NCI-H2107 treated with DMSO at 0.1 percent for 48 hours (cell line): ENCODE measurements at regions not wholly inside any gene's neighbourhood (a gene's known extent, or its start where the extent isn't known, plus 50 kb on each side); places are given as distances from the start of the nearest gene placed in this dataset.
"Not testable (repeated sequence)": the region's sequence is repeated elsewhere in the genome, so short reads cannot be mapped to it uniquely, and the experiment has no call there.

Source experiments
- DNase-seq: peaks from one replicate; lab custom pipeline; 2025; ENCODE audit not compliant: unreplicated experiment; lab: John Stamatoyannopoulos, UW

DNA sequence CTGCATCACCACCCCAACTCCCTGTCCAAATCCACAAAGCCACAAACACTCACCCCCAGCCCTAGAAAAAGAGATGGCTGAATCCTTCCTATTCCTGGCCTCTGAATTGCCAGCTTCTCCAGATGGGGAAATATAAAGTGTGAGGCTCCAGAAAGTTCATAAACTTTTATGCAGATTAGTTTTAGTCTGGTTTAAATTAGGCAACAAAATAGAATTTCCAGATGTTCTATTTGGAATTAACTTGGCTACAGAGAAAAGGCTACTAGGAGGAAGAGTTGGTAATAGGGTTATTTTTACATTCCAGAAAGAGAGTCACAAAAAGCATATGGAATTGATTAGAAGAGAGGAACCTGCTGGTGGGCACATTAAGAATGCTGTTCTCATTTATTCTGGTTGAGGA lies 56.0 kb downstream of the EN1 start:
- no peak for DNase-seq

DNA sequence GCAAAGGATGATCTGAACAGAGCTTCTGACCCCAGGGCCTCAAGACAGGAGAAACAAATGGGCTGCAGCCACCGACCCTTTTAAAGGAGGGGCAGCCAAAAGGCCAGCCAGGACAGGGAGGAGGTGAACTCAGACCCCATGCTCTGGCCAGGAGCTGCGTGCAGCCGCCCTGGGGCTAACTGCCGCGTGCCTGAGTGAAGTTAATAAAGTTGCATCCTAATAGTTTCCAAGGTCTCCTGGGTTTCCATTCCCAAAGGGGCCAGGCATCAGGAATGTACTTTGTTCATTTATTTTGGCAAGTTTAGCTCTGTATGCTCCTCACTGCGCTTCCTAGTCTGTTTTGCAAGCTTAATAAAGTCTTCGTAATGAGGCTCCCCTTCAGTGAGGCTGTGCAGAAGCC lies 60.7 kb downstream of the EN1 start:
- DNase-seq = no peak

GRCh38 chr2:118784860-118785259 lies 62.6 kb downstream of the EN1 start:
- no peak for DNase-seq

GRCh38 chr2:118779362-118779761 lies 68.1 kb downstream of the EN1 start:
- DNase-seq = no peak

DNA sequence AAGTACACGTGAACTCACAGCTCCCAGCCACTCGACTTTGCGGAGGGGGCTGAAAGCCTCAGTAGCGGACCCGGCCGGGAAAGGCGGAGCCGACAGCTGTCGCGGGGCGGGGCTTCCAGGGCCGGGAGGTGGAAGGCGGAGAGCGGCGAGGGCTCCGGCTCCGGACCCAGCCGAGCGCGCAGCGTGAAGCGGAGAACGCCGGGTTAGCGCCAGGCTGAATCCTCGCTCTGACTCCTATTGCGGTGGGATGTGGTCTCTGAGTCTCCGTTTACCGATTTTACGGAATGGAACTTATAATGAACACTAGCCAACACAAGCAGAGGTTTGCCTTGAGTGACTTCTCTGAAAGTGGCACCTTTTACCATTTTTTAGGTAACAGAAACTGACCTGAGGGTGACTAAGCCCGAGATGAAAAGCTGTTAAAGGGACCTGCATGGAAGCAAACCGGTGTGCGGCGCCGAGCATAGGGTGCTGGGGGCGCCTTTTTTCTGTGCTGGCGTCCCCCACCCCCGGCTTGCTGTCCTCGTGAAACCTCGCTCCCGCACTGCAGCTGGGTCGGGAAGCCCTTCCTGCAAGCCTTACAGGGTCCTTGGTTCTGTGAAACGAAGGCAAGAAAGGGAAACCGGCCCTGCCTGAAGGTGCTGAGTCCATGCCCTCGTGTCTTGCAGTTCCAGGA lies 72.9 kb downstream of the EN1 start:
- no peak for DNase-seq

DNA sequence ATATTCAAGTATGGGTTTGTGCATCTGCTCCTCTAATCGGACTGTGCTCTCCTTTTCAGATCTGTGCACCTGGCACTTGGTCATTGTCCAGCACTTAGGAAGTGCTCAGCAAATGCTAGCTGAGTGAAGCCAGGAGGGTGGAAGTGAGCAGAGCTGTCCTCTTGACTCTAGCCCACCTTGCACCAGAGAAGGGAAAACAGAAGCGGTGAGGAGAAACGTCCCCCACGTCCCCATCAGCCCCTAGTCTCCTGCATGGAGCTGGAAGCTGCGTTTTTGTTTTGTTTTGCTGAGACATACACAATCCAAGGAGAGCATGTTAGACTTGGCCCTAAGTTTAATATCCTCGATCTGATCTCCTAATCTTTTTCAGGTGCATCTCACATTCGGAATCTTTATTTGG lies 73.6 kb downstream of the EN1 start:
- DNase-seq = no peak

DNA sequence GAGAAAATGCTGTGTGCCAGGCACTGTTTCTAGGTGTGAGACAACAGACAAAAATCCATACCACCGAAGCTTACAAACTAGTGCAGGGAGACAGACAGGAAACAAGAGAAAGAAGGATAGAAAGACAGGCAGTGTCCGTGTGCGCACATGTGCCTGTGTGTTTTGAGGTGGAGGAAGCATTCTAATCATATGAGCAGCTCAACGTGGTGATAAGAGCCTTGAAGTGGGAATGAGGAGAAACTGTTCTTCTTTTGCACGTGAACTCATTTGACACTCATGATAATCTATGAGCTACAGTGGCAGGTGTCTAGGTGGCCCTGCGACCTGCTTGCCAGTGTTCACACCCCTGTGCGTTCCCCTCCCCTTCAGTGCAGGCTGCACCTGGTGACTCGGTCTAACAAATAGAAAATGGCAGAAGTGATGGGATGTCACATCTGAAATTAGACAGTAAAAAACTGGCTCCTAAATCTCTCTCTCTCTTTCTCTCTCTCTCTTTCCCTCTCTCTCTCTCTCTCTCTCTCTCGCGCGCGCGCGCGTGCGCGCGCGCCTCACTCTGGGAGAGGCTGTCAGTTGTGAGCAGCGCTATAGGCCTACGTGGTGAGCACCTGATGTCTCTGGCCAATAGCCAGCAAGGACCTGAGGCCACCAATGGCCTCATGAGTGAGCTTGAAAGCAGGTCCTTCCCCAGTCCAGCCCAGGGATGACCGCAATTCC lies 74.8 kb downstream of the EN1 start:
- DNase-seq = no peak

GRCh38 chr2:118769707-118770400 lies 77.6 kb downstream of the EN1 start:
- DNase-seq = no peak

DNA sequence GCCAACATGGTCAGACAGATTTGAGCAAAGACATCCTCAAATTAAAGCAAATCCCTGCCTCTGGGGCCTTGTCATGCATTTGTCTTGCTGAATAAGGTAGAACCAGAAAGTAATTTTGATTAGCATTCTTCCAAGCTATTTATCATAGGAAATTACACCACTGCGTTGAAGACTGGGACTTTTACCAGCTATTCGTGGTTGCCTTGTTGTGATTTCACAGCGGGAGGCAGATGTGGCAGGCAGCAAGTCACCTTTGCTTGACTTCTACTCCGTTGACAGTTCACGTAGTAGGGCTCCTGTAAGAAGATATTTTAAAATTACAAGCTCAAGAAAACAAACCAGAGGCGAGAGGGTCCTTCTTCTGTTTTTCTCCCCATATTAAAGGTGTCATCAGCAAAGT lies 80.6 kb downstream of the EN1 start:
- no peak for DNase-seq

- no peak for DNase-seq
Observed at GRCh38 chr2:118764855-118765254, 82.6 kb downstream of the EN1 start.

GRCh38 chr2:118763797-118764196 lies 83.7 kb downstream of the EN1 start:
- no peak for DNase-seq

GRCh38 chr2:118762290-118762689 lies 85.2 kb downstream of the EN1 start:
- DNase-seq = no peak

GRCh38 chr2:118761771-118762170 lies 85.7 kb downstream of the EN1 start:
- DNase-seq = no peak

DNA sequence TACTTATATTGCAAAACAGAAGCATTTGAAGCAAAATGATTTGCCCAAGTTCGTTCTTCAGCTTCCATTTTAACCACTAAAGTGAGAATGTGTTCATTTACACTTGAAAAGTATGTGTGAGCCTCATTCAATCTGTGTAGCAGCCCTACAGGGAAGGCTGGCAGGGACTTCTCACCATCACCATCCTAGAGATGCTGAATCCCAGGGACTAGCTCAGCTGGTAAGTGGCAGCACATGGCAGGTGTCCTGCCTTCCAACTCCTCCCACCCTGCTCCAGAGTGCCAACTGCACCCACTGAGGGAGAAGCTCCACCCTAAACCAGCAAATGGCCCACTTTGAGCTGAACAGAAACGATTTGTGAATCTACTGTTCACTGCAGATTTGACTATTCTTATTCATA lies 91.5 kb downstream of the EN1 start:
- no peak for DNase-seq

- no peak for DNase-seq
Observed at GRCh38 chr2:118755384-118755783, 92.1 kb downstream of the EN1 start.

GRCh38 chr2:118752762-118753429 lies 94.6 kb downstream of the EN1 start:
- no peak for DNase-seq

- no peak for DNase-seq
Observed at GRCh38 chr2:118750959-118751565, 96.4 kb downstream of the EN1 start.

- DNase-seq = no peak
Observed at GRCh38 chr2:118748245-118748885, 99.1 kb downstream of the EN1 start.

- DNase-seq = no peak
Observed at GRCh38 chr2:118747637-118748036, 99.8 kb downstream of the EN1 start.

GRCh38 chr2:118747066-118747465 lies 100.4 kb downstream of the EN1 start:
- DNase-seq = no peak

- not testable (repeated sequence) for DNase-seq
Observed at GRCh38 chr2:118744682-118745181, 102.7 kb downstream of the EN1 start.
